Naive B cell (primary cell): ENCODE measurements at regions not wholly inside any gene's neighbourhood (a gene's known extent, or its start where the extent isn't known, plus 50 kb on each side); places are given as distances from the start of the nearest gene placed in this dataset.
"Not testable (repeated sequence)": the region's sequence is repeated elsewhere in the genome, so short reads cannot be mapped to it uniquely, and the experiment has no call there.

ENCODE experiments used
- ATAC-seq, 2 donors: fragments of 150-1000 bp; cut with Tn5 transposase; 2 replicates each; pipeline ENCODE4 v1.10.0; 2021; ENCODE audit warnings: low read depth in 2 of 2, mild to moderate bottlenecking in 2 of 2, moderate library complexity in 2 of 2
- DNase-seq: peaks from one replicate; pipeline ENCODE4 v3.0.0; 2022
- H3K27ac Mint-ChIP-seq, 6 donors: one replicate each; pipeline ENCODE4 v1.8.0; 2020 to 2022; ENCODE audit warnings: mild to moderate bottlenecking in 6 of 6, mixed read lengths in 6 of 6, moderate library complexity in 5 of 6, inconsistent platforms in 2 of 6
- H3K27me3 Mint-ChIP-seq, 3 donors: one replicate each; pipeline ENCODE4 v1.8.0; 2021 to 2022; ENCODE audit warnings: mixed read lengths in 3 of 3, mild to moderate bottlenecking in 1 of 3
- H3K36me3 Mint-ChIP-seq, 2 donors: one replicate each; pipeline ENCODE4 v1.8.0; 2020 to 2022; ENCODE audit warnings: mixed read lengths in 2 of 2, inconsistent platforms in 1 of 2, mild to moderate bottlenecking in 1 of 2
- H3K4me1 Mint-ChIP-seq, 3 donors: one replicate each; pipeline ENCODE4 v1.8.0; 2020 to 2022; ENCODE audit warnings: mixed read lengths in 3 of 3, inconsistent platforms in 1 of 3, mild to moderate bottlenecking in 1 of 3, moderate library complexity in 1 of 3
- H3K4me3 Mint-ChIP-seq, 8 donors: one replicate each; pipeline ENCODE4 v1.8.0; 2020 to 2022; ENCODE audit warnings: mild to moderate bottlenecking in 8 of 8, mixed read lengths in 8 of 8, moderate library complexity in 8 of 8, inconsistent platforms in 2 of 8
- H3K9me3 Mint-ChIP-seq, 7 donors: one replicate each; pipeline ENCODE4 v1.8.0; 2020 to 2022; ENCODE audit warnings: mixed read lengths in 7 of 7, mild to moderate bottlenecking in 5 of 7, inconsistent platforms in 2 of 7, moderate library complexity in 1 of 7

DNA sequence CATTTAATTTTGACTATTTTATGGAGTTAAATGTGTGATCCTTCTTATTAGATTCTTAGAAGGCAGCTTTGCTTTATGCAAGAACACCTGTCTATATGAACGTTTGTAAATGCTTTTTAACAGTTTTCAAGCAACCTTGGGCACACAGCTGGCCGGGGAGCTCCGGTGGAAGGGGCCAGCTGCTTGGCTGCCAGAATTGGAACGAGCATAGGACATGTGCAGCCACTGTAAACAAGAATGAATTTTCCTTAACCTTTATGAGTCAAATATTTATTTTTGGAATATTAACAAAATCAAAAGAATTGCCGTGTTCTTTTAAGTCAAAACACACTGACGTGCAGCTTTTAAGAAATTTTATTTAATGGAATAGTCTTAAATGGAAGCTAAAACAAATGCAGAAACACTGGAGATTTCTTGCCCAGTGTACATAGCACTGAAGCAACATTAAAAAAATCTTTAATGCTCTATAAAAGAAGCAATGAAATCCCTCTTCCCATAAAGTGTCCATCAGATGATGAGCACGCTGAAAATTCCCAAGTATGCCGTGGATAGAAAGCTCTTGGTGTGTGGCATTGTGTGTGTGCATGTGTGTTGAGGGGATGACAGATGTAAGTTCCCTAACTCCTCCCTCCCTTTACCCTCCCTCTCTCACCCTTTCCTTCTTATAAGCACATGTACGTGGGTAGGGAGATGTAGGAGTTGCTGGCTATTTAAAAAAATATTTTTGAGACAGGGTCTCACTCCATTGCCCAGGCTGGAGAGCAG is 208.9 kb upstream of the EXOC2 start:
- peaks cover 10 to 18% (median 15%) of the 10 kb centered on the region in 3 donors for H3K4me1 Mint-ChIP-seq
- ATAC-seq (no peak), DNase-seq (no peak)
- no peak overlapping the region for H3K27ac Mint-ChIP-seq
- peak overlapping the region in 1 of 8 donors; percentile 53 for H3K4me3 Mint-ChIP-seq
- H3K27me3 Mint-ChIP-seq, result peaks cover 4 to 8% (median 8%) of the 10 kb centered on the region in 3 donors
- no peaks in the 10 kb centered on the region for H3K36me3 Mint-ChIP-seq
- no peaks in the 10 kb centered on the region for H3K9me3 Mint-ChIP-seq

DNA sequence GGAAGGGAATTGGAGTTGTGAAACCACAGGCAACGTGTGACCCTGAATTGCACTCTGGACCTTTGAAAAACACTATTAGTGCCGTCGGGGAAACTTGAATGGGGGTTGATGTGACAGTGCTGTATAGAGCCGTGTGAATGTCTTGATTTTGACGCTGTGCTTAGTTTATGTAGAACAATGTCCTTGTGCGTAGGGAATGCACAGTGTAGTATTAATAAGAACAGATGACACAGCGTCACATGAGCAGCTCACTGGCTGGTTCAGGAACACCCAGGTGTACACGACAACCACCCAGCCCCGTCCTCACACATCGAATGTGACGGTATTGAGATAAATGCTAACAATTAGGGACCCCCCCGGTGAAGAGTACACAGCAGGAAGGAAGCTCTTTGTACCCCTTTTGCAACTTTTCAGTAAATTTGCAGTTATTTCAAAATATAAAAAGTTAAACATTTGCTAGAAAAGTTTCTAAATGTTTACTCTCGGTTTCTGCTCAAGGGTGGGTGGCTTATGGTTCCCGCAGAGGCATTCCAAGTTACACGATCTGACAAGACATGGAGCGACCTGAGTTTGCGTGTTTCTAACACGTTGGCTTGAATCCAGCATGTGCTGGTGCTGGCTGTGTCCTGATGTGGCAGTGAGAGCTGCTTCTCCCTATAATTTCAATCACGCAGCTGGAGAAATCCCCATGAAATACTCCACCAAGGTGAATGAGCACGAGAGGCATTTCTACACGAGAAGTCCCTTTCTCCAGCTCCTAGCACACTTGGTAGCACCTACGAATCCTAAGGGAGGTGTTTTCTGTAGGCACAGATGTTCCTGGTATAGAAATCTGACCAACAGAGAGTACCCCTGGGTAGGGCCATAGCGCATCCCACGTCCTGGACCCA is 208.0 kb upstream of the EXOC2 start:
- Mint-ChIP-seq H3K9me3 (no peaks in the 10 kb centered on the region), H3K27me3 (peaks cover 4 to 8% (median 8%) of the 10 kb centered on the region in 3 donors), H3K27ac (no peak overlapping the region), H3K36me3 (no peaks in the 10 kb centered on the region), H3K4me3 (no peak overlapping the region), H3K4me1 (peaks cover 10 to 18% (median 15%) of the 10 kb centered on the region in 3 donors)
- DNase-seq (no peak), ATAC-seq (no peak)

DNA sequence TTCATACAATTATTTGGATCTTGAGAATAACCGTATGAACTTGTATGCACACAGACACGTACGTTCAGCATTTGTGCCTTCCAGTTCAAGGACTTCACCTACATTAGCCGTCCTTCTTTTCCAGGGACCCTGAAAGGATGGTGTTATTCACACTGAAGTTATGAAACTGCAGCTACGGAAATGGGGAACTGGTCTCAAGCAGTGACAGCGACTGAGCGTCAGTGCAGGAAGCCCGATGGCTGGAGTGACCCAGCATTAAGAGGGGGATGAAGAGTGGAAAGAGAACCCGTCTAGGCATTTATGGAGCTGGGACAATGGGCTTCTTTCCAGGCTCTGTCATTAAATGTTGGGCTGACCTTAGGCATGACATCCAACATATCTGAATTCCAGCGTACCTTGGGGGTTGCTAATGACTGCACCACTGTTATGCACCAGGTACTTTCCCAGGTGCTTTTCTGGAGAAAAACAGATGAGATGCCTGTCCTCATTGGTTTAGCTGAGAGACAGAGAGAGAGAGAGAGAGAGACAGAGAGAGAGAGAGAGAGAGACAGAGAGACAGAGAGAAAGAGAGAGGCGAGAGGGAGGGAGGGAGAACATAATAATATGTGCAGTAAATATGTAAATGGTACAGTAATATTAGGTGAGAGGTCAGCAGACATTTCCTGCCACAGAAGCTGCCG is 204.7 kb upstream of the EXOC2 start:
- peak overlapping the region in 5 of 6 donors; percentile 29 to 96 (median 69) for H3K27ac Mint-ChIP-seq
- peak; percentile 79 to 87 for ATAC-seq
- peaks cover 10 to 18% (median 15%) of the 10 kb centered on the region in 3 donors for H3K4me1 Mint-ChIP-seq
- H3K27me3 Mint-ChIP-seq, result peaks cover 4 to 8% (median 8%) of the 10 kb centered on the region in 3 donors
- H3K36me3 Mint-ChIP-seq, result no peaks in the 10 kb centered on the region
- peak; percentile 18 for DNase-seq
- H3K9me3 Mint-ChIP-seq, result no peaks in the 10 kb centered on the region
- peak overlapping the region in 7 of 8 donors; percentile 17 to 71 (median 56) for H3K4me3 Mint-ChIP-seq

GRCh38 chr6:894274-894673 is 201.3 kb upstream of the EXOC2 start:
- no peaks in the 10 kb centered on the region for H3K9me3 Mint-ChIP-seq
- peaks cover 0 to 7% (median 1%) of the 10 kb centered on the region in 3 donors for H3K27me3 Mint-ChIP-seq
- H3K4me1 Mint-ChIP-seq, result peaks cover 10 to 18% (median 15%) of the 10 kb centered on the region in 3 donors
- no peaks in the 10 kb centered on the region for H3K36me3 Mint-ChIP-seq
- ATAC-seq (no peak), DNase-seq (no peak)
- H3K27ac Mint-ChIP-seq, result peak overlapping the region in 1 of 6 donors; percentile 49
- peak overlapping the region in 1 of 8 donors; percentile 25 for H3K4me3 Mint-ChIP-seq

DNA sequence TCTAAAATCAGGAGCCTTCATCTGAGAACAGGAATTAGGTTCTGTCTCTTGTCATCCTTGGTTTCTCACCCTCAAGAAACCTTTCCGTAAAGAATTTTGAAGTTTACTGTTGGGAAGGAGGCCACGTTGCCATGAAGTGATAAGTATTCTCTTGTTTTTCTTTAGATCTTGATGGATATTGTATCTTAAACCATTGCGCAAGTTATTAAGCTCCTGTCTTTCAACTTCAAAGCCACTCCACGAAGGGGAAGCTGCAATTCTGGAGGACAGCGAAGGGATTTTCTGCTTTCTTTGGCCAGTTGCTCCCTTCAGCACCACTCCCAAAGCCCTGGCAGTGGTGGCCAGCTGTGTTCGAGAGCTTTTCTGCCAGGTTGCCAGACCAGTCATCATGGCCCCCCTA is 198.1 kb upstream of the EXOC2 start:
- no peak for ATAC-seq

GRCh38 chr6:890201-890600 is 197.3 kb upstream of the EXOC2 start:
- Mint-ChIP-seq H3K9me3 (no peaks in the 10 kb centered on the region), H3K27ac (peak overlapping the region in 1 of 6 donors; percentile 28), H3K4me1 (no peaks in the 10 kb centered on the region), H3K36me3 (no peaks in the 10 kb centered on the region), H3K4me3 (no peak overlapping the region), H3K27me3 (peaks cover 0 to 11% (median 10%) of the 10 kb centered on the region in 3 donors)
- ATAC-seq (no peak), DNase-seq (no peak)

More for the DNA sequence above, 198.1 kb upstream of the EXOC2 start:
- Mint-ChIP-seq H3K27ac (no peak overlapping the region), H3K4me1 (no peaks in the 10 kb centered on the region), H3K4me3 (no peak overlapping the region), H3K27me3 (peaks cover 0 to 10% (median 7%) of the 10 kb centered on the region in 3 donors), H3K36me3 (no peaks in the 10 kb centered on the region), H3K9me3 (no peaks in the 10 kb centered on the region)
- DNase-seq, result no peak

GRCh38 chr6:887583-888235 is 194.8 kb upstream of the EXOC2 start:
- no peak for ATAC-seq
- Mint-ChIP-seq H3K27me3 (peaks cover 10 to 16% (median 13%) of the 10 kb centered on the region in 3 donors), H3K27ac (peak overlapping the region in 1 of 6 donors; percentile 56), H3K9me3 (no peaks in the 10 kb centered on the region), H3K36me3 (no peaks in the 10 kb centered on the region), H3K4me3 (no peak overlapping the region), H3K4me1 (peaks cover 0 to 5% (median 0%) of the 10 kb centered on the region in 3 donors)
- no peak for DNase-seq

DNA sequence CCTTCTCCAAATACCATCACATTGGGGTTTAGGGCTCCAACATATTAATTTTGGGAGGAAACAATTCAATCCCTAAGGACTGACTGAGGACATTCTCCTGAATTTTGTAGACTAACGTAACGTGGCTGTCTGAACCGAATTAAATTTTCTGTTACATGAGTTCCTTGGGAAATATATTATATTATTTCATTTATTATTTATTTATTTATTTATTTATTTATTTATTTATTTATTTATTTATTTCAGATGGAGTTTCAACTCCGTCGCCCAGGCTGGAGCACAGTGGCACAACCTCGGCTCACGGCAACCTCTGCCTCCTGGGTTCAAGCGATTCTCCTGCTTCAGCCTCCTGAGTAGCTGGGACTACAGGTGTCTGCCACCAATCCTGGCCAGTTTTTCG is 193.2 kb upstream of the EXOC2 start:
- not testable (repeated sequence) for DNase-seq, H3K36me3 Mint-ChIP-seq, H3K4me3 Mint-ChIP-seq, H3K9me3 Mint-ChIP-seq, ATAC-seq, H3K4me1 Mint-ChIP-seq
- peak overlapping the region in 1 of 6 donors; percentile 47 for H3K27ac Mint-ChIP-seq
- H3K27me3 Mint-ChIP-seq, result peaks cover 12 to 25% (median 22%) of the 10 kb centered on the region in 3 donors

DNA sequence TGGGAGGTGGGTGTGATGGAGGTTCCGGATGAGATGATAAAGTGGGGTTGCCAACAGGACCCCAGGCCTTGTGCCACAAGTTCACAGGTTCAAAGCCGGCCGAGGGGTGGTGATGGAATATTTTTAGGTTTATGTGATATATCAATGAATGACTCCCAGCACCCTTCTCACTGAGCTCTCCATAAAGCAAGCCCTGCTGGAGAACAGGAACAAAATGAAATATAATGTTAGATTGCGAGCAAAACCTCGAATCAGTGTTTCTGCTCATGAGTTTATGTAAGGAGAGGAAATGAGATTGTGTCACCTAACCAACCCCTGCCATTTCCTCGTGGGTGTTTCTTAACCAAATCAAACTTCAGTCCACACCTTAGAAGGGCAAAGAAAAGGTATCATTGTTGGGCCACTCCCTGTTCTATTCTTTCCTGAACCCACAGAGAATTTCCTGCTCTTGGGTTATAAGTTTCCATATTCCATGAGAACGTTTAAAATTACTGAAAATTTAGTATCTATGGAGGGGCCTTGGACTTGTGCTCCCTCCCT is 192.2 kb upstream of the EXOC2 start:
- no peak overlapping the region for H3K27ac Mint-ChIP-seq
- peaks cover 0 to 5% (median 0%) of the 10 kb centered on the region in 3 donors for H3K4me1 Mint-ChIP-seq
- no peak for ATAC-seq
- H3K36me3 Mint-ChIP-seq, result no peaks in the 10 kb centered on the region
- H3K27me3 Mint-ChIP-seq, result peaks cover 16 to 35% (median 28%) of the 10 kb centered on the region in 3 donors
- DNase-seq, result no peak
- no peak overlapping the region for H3K4me3 Mint-ChIP-seq
- peaks cover 0 to 4% (median 0%) of the 10 kb centered on the region in 7 donors for H3K9me3 Mint-ChIP-seq

DNA sequence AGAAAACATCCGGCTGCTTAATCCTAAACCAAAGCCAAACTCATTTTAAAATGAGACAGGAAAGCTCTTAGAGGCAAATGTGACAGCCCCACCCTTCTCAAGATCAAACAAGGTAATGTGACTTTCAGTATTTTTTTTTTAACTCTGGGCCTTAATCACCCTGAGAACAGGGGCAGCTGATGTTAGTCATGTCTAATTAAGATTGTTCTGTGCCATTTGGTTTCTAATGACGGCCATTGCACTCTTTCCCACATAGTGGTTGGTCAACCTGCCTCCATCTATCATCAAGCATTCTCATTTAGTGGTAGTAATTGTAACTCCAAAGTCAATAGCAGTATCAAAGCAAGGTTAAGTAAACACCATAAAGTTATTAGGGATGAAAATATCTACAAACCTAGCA is 191.6 kb upstream of the EXOC2 start:
- peaks cover 17 to 40% (median 34%) of the 10 kb centered on the region in 3 donors for H3K27me3 Mint-ChIP-seq
- no peak for DNase-seq
- no peaks in the 10 kb centered on the region for H3K36me3 Mint-ChIP-seq
- H3K9me3 Mint-ChIP-seq, result peaks cover 0 to 4% (median 0%) of the 10 kb centered on the region in 7 donors
- H3K4me1 Mint-ChIP-seq, result peaks cover 0 to 5% (median 0%) of the 10 kb centered on the region in 3 donors
- no peak for ATAC-seq
- H3K4me3 Mint-ChIP-seq, result no peak overlapping the region
- H3K27ac Mint-ChIP-seq, result no peak overlapping the region

DNA sequence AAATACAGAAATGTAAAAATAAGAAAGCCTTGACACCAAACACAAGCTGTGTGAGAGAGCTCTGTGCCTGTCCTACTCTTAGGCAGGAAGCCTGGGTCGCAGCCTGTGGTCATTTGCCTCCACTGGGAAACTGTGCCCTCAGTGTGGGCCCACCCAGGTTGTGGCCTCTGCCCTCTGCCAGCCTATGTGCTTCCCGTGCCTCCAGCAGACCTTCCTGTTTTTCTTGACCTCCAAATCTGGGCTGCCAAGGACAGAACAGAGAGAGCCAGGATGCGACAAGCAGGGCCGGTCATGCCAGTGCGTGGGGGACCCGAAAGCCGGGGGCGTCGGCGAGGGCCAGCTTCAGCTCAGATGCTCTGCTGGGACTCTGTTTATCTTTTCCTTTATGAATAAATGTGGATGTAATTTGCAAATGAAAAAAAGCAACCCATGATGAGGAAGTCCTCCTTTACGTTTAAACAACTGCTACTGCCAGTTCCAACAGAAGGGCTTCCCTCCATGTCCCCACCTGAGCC is 189.2 kb upstream of the EXOC2 start:
- Mint-ChIP-seq H3K4me1 (peaks cover 0 to 5% (median 0%) of the 10 kb centered on the region in 3 donors), H3K27me3 (peaks cover 21 to 44% (median 44%) of the 10 kb centered on the region in 3 donors), H3K9me3 (peaks cover 0 to 4% (median 0%) of the 10 kb centered on the region in 7 donors), H3K27ac (no peak overlapping the region), H3K4me3 (no peak overlapping the region), H3K36me3 (no peaks in the 10 kb centered on the region)
- DNase-seq, result no peak
- ATAC-seq, result no peak

GRCh38 chr6:878179-878578 is 185.2 kb upstream of the EXOC2 start:
- Mint-ChIP-seq H3K4me3 (no peak overlapping the region), H3K36me3 (no peaks in the 10 kb centered on the region), H3K4me1 (peaks cover 0 to 3% (median 0%) of the 10 kb centered on the region in 3 donors), H3K27ac (no peak overlapping the region), H3K9me3 (peaks cover 0 to 4% (median 0%) of the 10 kb centered on the region in 7 donors), H3K27me3 (peaks cover 24 to 52% (median 48%) of the 10 kb centered on the region in 3 donors)
- no peak for ATAC-seq
- DNase-seq, result no peak
